HG03097 (cell line): ENCODE measurements at regions not wholly inside any gene's neighbourhood (a gene's known extent, or its start where the extent isn't known, plus 50 kb on each side); places are given as distances from the start of the nearest gene placed in this dataset.

Source experiments
- ATAC-seq: cut with Tn5 transposase; IDR thresholded peaks from one replicate; pipeline ENCODE4 v1.9.1; 2021; ENCODE audit not compliant: unreplicated experiment, low FRiP score

DNA sequence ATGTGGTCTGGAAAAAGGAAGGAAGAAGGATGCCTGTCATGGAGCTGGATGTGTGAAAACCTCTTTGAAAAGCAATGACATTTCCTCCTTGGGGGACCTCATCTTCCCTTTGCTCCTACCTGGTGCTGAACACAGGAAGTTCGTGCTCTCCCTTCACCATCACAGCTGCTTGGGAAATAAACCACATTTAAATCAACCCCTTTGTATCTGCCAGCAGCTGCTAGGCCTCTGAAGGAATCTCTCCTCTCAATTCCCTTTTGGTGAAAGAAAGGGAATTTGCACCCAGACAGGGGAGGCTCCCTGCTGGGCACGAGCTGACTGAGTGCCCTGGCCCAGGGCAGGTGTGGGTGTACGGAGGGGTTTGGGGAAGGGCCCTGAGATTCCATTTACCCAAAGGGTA is 437.7 kb downstream of the TSHZ3 start:
- no peak for ATAC-seq

DNA sequence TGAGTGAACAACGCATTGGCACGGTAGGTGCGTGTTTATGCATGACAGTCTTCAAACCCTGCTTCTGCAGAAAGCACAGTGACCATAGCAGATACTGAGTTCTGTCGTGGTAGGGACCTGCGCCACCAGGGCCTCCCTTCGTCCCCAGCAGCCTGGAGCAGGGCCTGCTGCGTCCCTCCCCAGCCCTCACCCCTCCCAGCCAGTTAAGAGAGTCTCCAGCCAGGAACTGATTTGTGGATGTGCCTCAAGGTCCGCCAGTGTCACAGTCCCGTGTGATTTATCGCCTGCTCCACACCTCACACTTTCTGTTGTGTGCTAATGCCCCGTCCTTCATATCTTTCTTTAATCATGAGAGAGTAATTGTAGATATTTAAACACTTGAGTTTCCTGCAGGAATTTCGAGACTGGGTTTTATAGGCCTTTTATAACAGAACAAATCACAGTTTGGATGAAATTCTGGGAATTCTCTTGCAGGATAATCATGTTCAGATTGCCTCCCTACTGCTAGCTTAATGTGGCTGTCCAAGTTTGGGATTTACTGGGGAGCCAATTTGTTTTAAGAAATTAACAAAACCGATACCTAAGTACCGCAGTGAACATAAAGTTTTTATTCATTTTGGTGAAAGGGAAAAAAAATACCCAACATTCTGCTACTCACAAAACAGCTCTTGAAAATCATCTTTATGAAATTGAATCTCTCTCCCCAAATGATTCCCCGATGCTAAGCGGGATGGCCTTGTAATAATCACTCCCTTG is 438.6 kb downstream of the TSHZ3 start:
- no peak for ATAC-seq

DNA sequence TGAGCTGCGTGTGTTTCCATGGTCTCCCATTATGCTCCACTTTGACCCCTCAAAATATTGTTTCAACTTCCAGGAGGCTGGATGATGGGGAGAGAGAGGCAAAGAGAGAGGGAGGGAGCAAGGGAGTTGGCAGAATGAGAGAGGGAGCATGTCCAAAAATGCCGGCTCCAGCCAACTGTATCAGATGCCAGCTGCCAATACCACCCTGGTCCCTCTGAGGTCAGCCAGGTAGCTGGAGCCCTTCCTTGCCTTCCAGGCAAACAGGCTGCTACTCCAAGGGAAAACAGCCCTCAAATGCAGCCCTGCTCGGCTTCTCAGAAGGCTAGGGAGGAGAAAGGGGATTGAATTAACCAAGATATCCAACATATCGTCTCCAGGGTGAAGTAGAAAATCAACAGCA is 440.0 kb downstream of the TSHZ3 start:
- no peak for ATAC-seq

DNA sequence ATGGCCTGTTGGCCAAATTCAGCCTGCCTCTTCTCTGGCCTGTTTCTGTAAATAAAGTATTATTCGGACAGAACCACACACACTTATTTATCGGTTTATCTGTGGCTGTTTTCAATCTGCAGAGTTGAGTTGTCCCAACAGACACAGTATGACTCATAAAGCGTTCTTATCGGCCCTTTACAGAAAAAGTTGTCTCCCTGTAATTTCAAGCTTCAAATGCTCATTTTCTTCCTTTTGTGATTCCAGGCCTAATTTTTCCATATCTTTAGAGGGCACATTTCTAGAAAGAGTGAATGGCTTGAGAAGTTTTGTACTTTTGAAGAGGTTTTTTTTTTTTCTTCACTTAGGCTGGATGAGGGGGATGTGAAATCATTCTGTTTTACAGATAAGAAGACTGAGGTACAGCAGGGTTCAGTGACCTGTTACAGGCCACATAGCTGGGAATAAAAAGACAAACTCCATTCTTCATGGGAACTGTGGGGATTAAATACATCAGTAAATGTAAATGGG is 440.9 kb downstream of the TSHZ3 start:
- no peak for ATAC-seq

DNA sequence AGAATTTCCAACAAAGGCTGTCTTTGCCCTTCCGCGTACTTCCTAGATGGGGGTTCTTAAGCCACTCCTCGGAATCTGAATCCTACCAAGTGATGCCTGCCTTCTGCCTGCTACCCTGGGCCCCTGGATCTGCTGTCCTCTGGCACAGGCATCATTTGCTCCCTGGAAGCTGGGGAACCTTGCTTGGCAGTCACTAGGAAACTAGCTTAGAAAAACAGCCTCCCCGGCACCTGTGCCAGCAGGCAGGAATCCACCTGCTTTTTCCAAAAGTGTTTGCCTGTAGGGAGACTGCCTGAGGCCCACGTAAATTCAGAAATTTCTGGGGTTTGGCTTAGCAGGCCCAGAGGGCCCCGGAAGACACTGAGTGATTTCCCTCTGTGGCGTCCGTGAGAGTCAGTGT is 442.4 kb downstream of the TSHZ3 start:
- ATAC-seq, result no peak

DNA sequence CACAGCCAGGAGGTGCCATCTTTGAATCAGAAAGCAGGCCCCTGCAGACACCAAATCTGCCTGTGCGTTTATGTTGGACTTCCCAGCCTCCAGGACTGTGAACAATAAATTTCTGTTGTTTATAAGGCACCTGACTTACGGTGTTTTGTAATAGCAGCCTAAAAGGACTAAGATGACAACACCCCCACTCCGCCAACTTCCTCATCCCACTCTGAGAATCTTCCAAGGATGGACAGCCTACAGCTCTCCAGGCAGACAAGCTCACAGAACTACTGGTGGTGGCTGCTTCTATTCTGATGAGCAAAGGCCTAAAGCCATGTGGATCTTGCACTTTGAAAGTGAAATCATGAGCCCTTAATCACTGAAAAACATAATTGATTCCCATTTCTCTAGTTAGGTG is 449.2 kb downstream of the TSHZ3 start:
- ATAC-seq, result no peak

DNA sequence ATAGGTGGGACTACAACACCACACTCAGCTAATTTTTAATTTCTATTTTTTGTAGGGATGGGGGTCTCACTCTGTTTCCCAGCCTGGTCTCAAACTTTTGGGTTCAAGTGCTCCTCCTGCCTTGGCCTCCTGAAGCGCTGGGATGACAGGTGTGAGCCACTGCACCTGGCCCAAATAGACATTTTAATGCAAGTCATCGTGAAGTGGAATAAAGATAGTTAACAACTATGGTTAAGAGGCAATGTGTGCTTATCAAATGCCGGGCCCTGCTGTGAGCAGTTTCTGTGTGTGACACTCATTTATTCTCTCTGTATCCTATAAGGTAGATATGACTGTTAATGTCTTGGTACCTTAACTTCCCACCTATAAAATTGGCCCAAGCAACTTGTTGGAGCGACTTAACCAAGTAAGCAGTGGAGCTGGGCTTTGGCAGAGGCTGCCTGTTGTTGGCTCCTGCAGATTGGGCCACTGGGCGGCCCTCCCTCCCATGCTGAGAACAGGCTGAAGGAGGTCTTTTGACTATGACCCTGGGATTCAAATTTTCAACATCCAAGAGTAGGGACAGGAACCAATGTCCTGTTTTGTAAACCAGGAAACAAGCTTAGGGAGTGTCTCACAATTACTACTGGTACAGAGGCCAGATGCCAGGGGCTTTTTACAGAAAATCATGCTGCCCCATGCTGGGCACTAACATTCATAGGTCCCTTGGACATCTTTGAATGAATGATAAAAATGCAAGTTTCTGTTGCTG is 450.7 kb downstream of the TSHZ3 start:
- ATAC-seq, result no peak

DNA sequence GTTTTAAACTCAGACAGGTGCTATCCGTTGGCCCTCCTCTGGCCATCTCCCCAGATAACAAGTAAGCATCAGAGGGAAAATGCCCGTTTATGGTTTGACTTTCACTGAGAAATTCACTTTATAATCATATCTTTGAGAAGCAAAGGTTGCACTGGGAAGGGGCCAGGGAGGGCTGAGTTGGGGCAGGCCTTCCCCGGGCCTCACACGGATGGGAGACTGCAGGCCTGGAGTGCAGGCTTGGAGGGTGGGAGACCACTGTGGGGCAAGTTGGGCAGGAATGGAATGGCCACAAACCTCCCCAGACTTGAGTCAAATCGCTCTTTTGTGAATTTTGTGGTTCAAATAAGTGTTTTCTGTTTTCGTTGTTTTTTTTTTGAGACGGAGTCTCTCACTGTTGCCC is 451.7 kb downstream of the TSHZ3 start:
- no peak for ATAC-seq

DNA sequence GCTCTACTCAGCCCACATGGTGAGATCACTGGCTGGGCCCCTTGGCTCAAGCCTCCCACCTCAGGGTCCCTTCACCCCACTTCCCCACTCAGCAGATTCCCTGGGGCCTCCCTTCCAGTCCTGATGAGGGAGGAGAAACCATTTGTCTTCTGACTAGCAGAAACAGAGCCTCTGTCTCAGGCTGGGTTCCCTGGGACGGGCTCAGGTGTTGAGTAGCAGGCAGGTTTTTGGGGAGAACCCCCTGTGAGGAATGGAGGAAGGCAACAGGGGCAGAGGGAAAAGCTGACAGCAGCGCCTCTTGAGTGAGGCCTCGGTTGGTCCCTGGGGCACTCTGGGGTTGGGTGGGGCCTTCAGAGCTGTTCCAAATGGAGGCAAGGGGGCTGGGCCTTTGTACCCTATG is 452.2 kb downstream of the TSHZ3 start:
- ATAC-seq, result no peak

DNA sequence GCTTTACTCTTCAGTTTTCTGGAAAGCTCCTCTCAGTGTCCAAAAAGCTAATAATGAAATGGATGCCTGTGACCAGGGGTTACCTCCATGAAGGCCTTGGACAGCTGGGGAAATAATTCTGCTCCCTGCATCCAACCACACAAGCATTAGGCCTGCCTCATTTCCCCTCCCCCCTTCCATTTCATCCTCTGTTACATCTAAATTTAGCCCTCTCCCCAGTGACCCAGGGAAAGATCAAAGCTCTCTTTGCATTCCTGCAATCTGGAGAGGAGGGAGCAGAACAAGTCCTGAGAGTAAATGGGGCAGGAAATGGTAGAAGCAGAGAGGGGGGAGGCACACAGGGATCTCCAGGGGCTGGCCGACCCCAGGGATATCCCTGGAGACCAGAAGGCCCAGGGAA is 452.7 kb downstream of the TSHZ3 start:
- no peak for ATAC-seq

DNA sequence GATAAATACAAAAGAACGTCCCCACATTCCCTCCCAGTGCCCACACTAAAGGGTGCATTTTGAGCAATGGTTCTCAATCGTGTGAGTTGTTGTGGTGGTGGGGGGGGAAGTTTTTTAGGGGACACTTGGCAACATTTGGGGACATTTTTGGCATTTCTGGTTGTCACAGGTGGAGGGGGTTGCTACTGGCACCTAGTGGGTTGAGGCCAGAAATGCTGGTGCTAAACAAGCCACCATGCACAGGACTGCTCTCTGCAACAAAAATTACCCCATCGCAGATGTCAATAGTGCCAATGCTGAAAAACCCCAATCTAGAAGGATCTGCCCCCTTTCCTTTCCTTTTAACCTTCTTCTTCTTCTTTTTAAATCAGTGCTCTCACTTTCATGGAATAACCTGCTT is 453.3 kb downstream of the TSHZ3 start:
- no peak for ATAC-seq

DNA sequence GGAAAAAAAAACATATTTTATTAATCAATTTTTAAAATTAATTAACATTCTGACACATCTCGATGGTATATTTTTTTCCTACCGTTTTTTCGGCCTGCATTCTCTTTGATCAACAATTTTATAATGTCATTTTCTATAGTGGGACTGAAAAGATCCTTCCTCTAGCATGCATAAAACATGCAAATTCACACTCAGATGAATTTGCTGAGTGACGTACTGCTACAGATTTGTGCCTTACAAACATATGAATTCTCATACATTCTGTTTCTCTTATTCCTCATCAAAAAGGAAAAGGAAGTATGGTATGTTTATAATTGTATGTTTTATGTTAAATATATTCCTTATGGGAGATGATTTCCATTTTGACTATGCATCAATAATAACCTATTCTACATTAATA is 458.2 kb downstream of the TSHZ3 start:
- ATAC-seq, result no peak

DNA sequence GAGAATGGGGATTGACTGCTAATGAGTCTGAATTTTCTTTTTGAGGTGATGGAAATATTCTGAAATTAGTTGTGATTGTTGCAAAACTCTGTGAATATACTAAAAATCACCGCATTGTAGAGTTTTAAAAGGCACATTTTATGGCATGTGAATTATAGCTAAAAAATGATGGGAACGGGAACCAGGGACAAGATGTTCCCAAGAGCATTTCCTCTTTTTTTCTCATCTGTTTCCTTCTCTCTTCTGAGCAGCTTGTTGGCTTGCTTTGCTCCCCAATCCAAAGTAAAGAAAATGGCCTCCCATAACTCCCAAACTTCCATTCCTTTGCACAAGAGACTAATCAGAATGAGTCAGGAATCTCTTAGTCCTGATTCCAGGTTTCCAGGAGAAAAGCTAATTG is 459.2 kb downstream of the TSHZ3 start:
- ATAC-seq, result no peak

DNA sequence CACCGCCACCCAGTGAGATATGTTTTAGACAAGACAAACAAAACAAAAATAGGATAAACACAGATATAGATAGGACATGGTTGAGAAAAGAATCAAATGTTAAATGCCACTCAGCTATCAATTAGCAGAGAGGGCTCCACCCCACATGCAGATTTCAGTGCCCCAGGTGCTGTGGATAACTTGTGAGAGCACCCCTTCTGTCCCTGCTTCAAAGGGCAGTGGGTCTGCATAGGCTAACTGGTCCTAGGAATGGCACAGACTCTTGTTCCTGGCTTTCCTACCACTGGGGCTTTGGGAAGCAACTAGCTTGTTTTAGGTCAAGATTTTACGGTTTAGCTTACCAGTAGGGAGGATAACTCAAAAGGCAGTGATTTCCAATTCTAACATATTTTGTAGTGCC is 460.3 kb downstream of the TSHZ3 start:
- ATAC-seq, result no peak

DNA sequence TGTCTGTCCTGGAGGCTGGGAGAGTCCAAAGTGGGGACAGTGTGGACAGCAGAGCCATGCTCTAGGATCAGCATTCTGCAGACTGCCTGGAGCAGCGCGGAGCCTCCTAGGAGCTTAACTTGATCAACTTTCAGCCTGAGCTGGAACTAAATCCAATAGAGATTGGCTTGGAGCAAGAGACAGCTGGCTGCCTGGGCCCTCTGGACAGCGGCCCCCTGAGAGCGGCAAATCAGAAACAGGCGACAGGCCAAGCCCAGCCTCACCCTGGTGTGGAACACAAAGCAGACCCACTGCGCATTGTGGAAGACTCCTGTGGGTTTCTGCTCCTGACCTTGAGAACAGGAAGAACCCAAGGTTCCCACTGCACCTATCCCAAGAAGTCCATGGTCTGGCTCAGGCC is 462.2 kb downstream of the TSHZ3 start:
- ATAC-seq, result no peak

DNA sequence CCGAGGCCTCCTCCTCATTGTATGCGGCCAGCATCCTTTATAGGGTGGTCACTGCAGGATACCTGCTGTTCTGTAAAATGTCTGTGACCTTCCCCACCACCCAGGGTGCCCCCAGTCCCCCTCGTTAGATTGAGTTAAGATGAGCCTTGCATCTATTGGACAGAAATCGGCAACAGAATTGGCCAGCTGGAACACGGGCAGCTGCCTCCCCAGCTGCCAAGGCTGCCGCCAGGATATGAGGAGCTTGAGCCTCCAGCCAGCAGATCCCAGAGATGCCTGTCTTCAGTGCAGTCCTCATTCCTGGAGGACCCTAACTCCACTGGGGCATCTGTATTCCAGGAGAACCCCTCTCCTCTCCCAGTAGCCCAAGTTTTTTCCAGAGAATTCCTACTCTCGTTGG is 463.0 kb downstream of the TSHZ3 start:
- no peak for ATAC-seq

DNA sequence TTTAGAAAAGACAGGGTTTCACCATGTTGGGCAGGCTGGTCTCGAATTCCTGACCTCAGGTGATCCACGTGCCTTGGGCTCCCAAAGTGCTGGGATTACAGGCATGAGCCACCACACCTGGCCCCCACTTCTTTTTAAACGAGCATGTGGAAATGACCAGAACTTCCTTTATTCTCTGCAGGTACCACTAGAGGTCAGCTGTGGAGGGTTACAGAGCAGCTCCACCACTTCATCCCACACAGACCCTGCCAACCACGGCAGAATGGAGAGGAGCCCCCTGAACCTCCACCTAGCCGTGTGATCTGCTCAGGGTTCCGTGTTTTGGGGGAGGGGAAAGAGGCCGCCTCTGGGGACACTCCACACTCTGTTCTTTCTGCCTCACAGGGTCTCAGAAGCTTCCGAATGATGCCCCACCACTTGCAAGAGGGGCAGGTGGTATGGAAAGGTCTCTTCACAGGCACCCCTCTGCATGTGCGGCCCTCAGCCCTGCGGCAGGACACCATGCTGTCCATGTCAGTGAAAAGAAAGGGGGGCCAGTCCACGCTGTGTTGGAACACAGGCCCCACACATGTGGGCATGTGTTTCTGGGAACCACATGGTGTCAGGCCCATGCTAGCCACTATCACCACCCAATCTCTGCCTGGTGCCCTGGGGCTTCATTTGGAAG is 465.0 kb downstream of the TSHZ3 start:
- no peak for ATAC-seq

DNA sequence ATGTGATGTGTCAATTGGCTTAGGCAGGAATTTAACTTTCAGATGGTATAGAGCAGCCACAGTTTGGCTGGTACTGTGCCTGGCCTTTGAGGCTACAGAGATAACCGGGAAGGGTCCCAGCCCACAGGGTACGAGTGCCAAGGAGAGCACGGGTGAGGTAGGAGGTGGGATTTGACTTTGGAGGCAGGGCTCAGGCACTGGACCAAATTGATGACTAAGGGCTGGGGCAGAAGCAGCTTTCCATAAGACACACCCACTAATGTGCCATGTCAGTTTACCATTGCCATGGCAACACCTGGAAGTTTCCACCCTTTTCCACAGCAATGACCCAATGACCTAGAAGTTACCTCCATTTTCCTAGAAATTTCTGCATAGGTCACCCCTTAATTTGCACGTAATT is 466.2 kb downstream of the TSHZ3 start:
- no peak for ATAC-seq

DNA sequence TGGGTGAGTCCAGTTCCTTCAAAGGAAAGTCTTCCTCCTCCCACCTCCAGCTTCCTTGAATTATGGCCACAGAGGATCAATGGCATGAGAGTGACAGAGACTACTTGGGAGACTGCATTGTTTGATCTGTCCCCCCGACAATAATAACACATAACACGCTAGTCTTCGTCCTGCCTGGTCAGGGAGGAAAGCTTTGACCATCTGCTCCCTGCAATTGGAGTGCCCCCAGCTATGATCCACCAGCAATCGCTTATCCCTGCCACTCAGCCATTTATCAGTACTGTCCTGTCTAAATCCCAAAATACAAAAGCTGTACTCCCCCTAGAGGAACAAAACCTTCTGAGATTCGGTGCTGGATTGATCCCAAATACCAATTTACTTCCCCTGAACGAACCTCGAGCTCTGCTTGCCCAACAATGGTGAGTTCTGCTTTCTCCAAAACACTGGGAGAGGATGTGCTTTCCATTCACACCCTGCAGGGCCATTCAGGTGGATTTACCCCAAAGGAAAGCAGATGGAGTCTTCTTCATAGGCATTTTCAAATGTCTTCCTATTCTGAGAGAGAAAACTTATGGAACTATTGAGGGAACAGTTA is 466.7 kb downstream of the TSHZ3 start:
- ATAC-seq, result no peak

DNA sequence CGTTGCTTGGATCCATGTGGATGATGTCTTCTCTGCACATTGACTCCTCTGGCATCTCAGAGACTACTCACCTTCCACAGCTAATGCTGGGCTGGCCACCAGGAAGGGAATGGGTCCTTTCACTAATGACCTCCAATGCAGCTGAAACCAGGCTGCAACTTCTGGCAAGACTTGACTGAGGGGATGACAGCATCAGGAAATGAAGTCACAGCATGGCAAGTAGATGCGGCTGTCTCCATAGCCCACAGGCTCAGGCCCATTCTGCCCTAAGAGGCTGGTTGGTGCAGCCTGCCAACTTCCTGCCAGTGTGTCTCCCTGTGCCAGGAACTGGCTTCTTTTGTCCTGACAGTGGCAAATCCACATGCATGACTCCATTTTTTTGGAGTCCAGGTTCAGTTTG is 467.3 kb downstream of the TSHZ3 start:
- ATAC-seq, result no peak

DNA sequence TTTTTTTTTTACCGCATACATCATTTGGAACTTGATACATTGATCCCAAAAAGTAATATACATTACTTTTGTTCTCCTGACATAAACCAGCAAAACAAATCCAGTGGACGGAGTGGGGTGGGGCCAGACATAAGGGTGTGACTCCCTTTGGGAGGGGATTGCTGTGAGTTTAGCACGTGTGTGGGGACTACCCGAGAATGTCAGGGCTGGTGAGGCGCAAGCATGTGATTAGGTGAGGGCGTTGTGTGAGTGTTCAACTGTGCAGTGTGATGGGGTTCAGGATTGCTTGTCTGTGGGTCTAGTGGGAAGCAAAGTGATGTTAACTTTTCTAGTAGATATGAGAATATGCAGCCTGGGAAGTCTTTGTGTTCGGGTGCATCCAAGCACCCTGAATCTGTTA is 468.0 kb downstream of the TSHZ3 start:
- no peak for ATAC-seq
